ENCODE measurements at regions not wholly inside any gene's neighbourhood (a gene's known extent, or its start where the extent isn't known, plus 50 kb on each side); places are given as distances from the start of the nearest gene placed in this dataset.

DNA sequence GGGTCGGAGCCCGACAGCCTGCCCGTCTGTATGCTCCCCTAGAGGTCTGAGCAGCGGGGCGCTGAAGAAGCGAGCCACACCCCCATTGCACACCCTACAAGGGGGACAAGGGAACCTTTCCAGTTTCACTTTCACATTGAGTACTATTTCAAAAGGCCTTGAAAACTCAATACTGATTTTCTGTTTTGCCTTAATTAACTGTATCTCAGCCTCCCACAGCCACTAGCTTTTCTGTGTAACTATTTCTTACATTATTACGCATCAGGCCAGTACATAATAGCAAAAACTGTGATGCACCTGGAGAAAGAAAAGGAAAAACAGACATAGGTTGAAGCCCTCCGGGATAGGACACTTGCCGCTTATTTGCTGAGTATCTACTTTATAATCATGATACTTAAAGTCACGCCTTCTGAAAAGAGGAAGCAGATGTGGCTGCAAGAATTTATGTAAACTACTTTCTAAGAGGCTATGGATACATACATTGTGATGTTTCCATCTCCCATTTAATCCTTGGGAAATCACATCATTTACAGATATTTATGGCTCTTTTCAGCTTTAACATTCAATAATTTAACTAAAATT lies 1719.5 kb downstream of the MRPL39 start:
- 53 to 54% methylated on average over 10 of the region's 10 CpGs for WGBS, 2 experiments (ENCODE audit: low coverage in 1 of 2, low lambda C conversion rate in 2 of 2, missing lambda C conversion rate in 2 of 2)
- Histone ChIP-seq H3K79me2 (ENCODE audit: insufficient read depth) (no peaks in the 10 kb centered on the region), H3K36me3 (ENCODE audit: low read depth) (no peaks in the 10 kb centered on the region), H3K27me3 (replicated peaks; ENCODE audit: insufficient read depth) (no peaks in the 10 kb centered on the region), H2AFZ (no peak overlapping the region), H3K4me3 (no peak overlapping the region), H3K4me2 (ENCODE audit: unreplicated experiment) (no peak overlapping the region), H4K20me1 (ENCODE audit: insufficient read depth) (no peaks in the 10 kb centered on the region), H3F3A (ENCODE audit: insufficient read depth) (no peaks in the 10 kb centered on the region), H3K9me2 (ENCODE audit: insufficient read depth) (no peaks in the 10 kb centered on the region), H3K9ac (no peak overlapping the region), H3K27ac (no peak overlapping the region), H3K9me3 (ENCODE audit: low read depth) (no peaks in the 10 kb centered on the region), H3K4me1 (ENCODE audit: insufficient read depth) (no peaks in the 10 kb centered on the region)
- no peak for DNase-seq
- TF ChIP-seq EZH2phosphoT487 (IDR thresholded peaks at IDR 0.05; ENCODE audit: insufficient read depth, low read depth) (no peak), EZH2 (IDR thresholded peaks at IDR 0.05; ENCODE audit: insufficient read depth, poor library complexity, severe bottlenecking) (no peak)
- in situ Hi-C loops (cut with MboI): no loop called here

DNA sequence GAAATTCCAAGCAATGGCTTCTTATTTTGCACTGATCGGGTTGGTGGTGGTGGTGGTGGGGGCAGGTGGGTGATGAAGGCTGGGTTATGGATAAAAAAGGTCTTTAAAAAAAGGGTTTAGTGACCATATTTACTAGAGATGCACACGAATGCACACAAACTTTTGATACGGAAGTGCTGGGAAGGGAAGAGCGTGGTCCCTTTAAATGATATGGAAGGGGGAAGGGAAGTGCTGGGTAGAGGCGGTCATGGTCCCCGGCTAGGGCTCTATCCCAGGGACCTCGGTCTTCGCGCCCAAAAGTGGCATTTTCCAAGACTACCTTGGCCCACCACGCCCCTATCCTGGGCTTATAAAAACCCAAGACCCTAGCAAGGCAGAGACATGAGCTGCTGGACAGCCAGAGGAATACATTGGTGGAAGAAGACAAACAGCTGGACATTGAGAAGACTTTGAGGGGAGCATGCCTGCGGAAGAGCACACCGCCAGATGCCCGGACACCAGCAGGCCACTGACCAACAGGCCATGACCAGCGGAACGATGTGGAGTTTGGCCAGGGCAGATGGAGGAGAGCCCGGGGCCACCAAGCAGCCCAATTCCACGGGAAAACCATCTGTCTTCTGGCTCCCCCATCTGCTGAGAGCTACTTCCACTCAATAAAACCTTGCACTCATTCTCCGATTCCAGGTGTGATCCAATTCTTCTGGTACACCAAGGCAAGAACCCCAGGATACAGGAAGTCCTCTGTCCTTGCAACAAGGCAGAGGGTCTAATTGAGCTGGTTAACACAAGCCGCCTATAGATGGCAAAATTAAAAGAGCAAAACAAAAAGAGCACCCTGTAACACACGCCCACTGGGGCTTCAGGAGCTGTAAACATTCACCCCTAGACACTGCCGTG lies 1720.2 kb downstream of the MRPL39 start:
- no peak for DNase-seq
- Histone ChIP-seq H3K36me3 (ENCODE audit: low read depth) (no peaks in the 10 kb centered on the region), H3K4me3 (no peak overlapping the region), H3K4me1 (ENCODE audit: insufficient read depth) (no peaks in the 10 kb centered on the region), H3K27me3 (replicated peaks; ENCODE audit: insufficient read depth) (no peaks in the 10 kb centered on the region), H3K9ac (no peak overlapping the region), H3K9me2 (ENCODE audit: insufficient read depth) (no peaks in the 10 kb centered on the region), H3K4me2 (ENCODE audit: unreplicated experiment) (no peak overlapping the region), H3K79me2 (ENCODE audit: insufficient read depth) (no peaks in the 10 kb centered on the region), H3K27ac (no peak overlapping the region), H3F3A (ENCODE audit: insufficient read depth) (no peaks in the 10 kb centered on the region), H4K20me1 (ENCODE audit: insufficient read depth) (no peaks in the 10 kb centered on the region), H2AFZ (no peak overlapping the region), H3K9me3 (ENCODE audit: low read depth) (no peaks in the 10 kb centered on the region)
- in situ Hi-C loops (cut with MboI): no loop called here
- 42 to 46% methylated on average over 21 of the region's 21 CpGs for WGBS, 2 experiments (ENCODE audit: low coverage in 1 of 2, low lambda C conversion rate in 2 of 2, missing lambda C conversion rate in 2 of 2)
- TF ChIP-seq EZH2phosphoT487 (IDR thresholded peaks at IDR 0.05; ENCODE audit: insufficient read depth, low read depth): no peak
- TF ChIP-seq EZH2 (IDR thresholded peaks at IDR 0.05; ENCODE audit: insufficient read depth, poor library complexity, severe bottlenecking): no peak

DNA sequence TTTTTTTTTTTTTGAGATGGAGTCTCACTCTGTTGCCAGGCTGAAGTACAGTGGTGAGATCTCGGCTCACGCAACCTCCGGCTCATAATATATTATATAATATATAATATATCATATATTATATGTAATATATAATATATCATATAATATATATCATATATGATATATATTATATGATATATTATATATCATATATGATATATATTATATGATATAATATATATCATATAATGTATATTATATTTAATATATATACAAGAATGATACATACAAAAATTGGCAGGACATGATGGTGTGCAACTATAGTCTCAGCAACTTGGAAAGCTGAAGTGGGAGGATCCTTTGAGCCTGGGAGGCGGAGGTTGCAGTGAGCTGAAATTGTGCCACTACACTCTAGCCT lies 1725.5 kb downstream of the MRPL39 start:
- no peaks in the 10 kb centered on the region for H3F3A ChIP-seq (ENCODE audit: insufficient read depth)
- TF ChIP-seq EZH2phosphoT487 (IDR thresholded peaks at IDR 0.05; ENCODE audit: insufficient read depth, low read depth): no peak
- TF ChIP-seq EZH2 (IDR thresholded peaks at IDR 0.05; ENCODE audit: insufficient read depth, poor library complexity, severe bottlenecking): no peak
- H3K9ac ChIP-seq: no peak overlapping the region
- H3K79me2 ChIP-seq (ENCODE audit: insufficient read depth): no peaks in the 10 kb centered on the region
- no peaks in the 10 kb centered on the region for H3K9me2 ChIP-seq (ENCODE audit: insufficient read depth)
- no peaks in the 10 kb centered on the region for H3K4me1 ChIP-seq (ENCODE audit: insufficient read depth)
- H3K9me3 ChIP-seq (ENCODE audit: low read depth): no peaks in the 10 kb centered on the region
- no peak overlapping the region for H3K4me3 ChIP-seq
- no peak overlapping the region for H3K4me2 ChIP-seq (ENCODE audit: unreplicated experiment)
- DNase-seq: no peak
- H3K36me3 ChIP-seq (ENCODE audit: low read depth): no peaks in the 10 kb centered on the region
- H4K20me1 ChIP-seq (ENCODE audit: insufficient read depth): no peaks in the 10 kb centered on the region
- in situ Hi-C loops (cut with MboI): no loop called here
- no peak overlapping the region for H3K27ac ChIP-seq
- H3K27me3 ChIP-seq (replicated peaks; ENCODE audit: insufficient read depth): no peaks in the 10 kb centered on the region
- no peak overlapping the region for H2AFZ ChIP-seq
- 59 to 71% methylated on average over 4 of the region's 4 CpGs for WGBS, 2 experiments (ENCODE audit: low coverage in 1 of 2, low lambda C conversion rate in 2 of 2, missing lambda C conversion rate in 2 of 2)

DNA sequence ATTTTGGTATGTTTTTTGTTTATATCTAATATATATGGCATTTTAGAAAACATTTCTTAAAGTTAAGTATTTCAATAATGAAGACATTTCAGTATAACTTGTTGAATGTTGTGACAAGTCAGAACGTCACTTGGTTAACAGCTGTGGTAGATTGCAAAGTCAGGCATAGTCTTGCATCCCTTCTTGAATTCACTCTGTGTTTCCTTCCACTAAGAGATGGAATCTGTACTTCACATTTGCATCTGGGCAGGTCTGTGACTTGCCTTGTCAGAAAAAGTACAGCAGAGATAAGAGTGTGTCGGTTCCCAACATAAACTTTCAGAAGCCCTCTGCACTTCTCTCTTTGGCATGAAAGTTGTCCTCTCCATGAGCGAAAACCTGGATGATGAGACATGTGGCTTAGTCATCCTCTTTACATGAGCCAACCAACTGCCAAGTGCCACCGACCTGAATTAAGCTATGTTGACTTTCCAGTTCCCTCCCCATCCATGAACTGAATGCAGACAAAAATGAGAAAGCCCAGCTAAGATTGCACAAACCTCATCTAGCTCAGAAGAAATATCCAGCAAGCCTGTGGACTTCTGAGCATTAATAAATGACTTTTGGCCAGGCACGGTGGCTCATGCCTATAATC lies 1730.2 kb downstream of the MRPL39 start:
- Histone ChIP-seq H3K4me3 (no peak overlapping the region), H3K27ac (no peak overlapping the region), H4K20me1 (ENCODE audit: insufficient read depth) (no peaks in the 10 kb centered on the region), H3K9me2 (ENCODE audit: insufficient read depth) (no peaks in the 10 kb centered on the region), H3K27me3 (replicated peaks; ENCODE audit: insufficient read depth) (no peaks in the 10 kb centered on the region), H3K4me2 (ENCODE audit: unreplicated experiment) (no peak overlapping the region), H3K79me2 (ENCODE audit: insufficient read depth) (no peaks in the 10 kb centered on the region), H3K9ac (no peak overlapping the region), H3K9me3 (ENCODE audit: low read depth) (no peaks in the 10 kb centered on the region), H2AFZ (no peak overlapping the region), H3K4me1 (ENCODE audit: insufficient read depth) (no peaks in the 10 kb centered on the region), H3K36me3 (ENCODE audit: low read depth) (no peaks in the 10 kb centered on the region), H3F3A (ENCODE audit: insufficient read depth) (no peaks in the 10 kb centered on the region)
- in situ Hi-C loops (cut with MboI): no loop called here
- TF ChIP-seq EZH2 (IDR thresholded peaks at IDR 0.05; ENCODE audit: insufficient read depth, poor library complexity, severe bottlenecking) (no peak), EZH2phosphoT487 (IDR thresholded peaks at IDR 0.05; ENCODE audit: insufficient read depth, low read depth) (no peak)
- DNase-seq: no peak
- WGBS, 2 experiments (ENCODE audit: low coverage in 1 of 2, low lambda C conversion rate in 2 of 2, missing lambda C conversion rate in 2 of 2): 33 to 35% methylated on average over 5 of the region's 5 CpGs

Data from GM23248 (cell line).